ENCODE measurements at regions not wholly inside any gene's neighbourhood (a gene's known extent, or its start where the extent isn't known, plus 50 kb on each side); places are given as distances from the start of the nearest gene placed in this dataset.

DNA sequence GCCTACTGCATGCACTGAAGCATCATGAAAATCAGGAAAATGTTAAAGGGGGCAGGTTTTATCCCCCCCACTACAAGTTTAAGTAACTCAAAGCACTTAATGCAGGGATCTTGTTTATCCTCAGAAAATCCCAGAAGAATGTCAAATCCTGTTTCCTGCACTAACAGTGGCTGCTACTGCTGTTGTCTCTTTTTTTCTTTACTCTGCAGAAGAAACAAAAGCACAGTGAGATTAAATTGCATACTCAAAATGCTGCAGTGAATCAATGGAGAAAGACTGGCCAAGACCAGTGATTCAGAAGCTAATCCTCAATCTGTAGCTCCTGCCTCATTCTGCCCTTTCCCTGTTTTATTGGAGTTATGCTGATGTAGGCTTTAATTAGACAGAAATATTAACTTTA is 332.3 kb upstream of the FIGN start:
- no TSS peak for BruUV-seq (replicated peaks)
- H3K4me1 ChIP-seq, result no peaks in the 10 kb centered on the region
- no peaks in the 10 kb centered on the region for H3K9me3 ChIP-seq
- ChIA-PET CTCF (no interaction called here), POLR2A (no interaction called here)
- Mint-ChIP-seq H3K27ac (ENCODE audit: unreplicated experiment) (no peak overlapping the region), H3K4me1 (ENCODE audit: low read depth, unreplicated experiment) (no peaks in the 10 kb centered on the region), H3K4me3 (ENCODE audit: unreplicated experiment) (no peak overlapping the region), H3K9me3 (ENCODE audit: unreplicated experiment) (no peaks in the 10 kb centered on the region), H3K36me3 (ENCODE audit: insufficient read depth, unreplicated experiment) (peaks cover 6% of the 10 kb centered on the region), H3K27me3 (ENCODE audit: insufficient read depth, unreplicated experiment) (peaks cover 3% of the 10 kb centered on the region)
- H3K4me3 ChIP-seq (ENCODE audit: low read depth, low read length), result no peak overlapping the region
- H3K27me3 ChIP-seq (replicated peaks; ENCODE audit: control insufficient read depth, insufficient read depth, low read length), result no peaks in the 10 kb centered on the region
- TF ChIP-seq, protein P1, sequence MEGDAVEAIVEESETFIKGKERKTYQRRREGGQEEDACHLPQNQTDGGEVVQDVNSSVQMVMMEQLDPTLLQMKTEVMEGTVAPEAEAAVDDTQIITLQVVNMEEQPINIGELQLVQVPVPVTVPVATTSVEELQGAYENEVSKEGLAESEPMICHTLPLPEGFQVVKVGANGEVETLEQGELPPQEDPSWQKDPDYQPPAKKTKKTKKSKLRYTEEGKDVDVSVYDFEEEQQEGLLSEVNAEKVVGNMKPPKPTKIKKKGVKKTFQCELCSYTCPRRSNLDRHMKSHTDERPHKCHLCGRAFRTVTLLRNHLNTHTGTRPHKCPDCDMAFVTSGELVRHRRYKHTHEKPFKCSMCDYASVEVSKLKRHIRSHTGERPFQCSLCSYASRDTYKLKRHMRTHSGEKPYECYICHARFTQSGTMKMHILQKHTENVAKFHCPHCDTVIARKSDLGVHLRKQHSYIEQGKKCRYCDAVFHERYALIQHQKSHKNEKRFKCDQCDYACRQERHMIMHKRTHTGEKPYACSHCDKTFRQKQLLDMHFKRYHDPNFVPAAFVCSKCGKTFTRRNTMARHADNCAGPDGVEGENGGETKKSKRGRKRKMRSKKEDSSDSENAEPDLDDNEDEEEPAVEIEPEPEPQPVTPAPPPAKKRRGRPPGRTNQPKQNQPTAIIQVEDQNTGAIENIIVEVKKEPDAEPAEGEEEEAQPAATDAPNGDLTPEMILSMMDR (IDR thresholded peaks at IDR 0.05; ENCODE audit: insufficient read depth in 1 of 2, low read depth in 1 of 2, low read length in 1 of 2, severe bottlenecking in 1 of 2, unreplicated experiment in 1 of 2), result no peak
- intact Hi-C loops (cut with micrococcal nuclease; ENCODE audit: unreplicated experiment), result loop anchor here (10.0 kb wide), 2 partner anchors 323 to 403 kb away; no protein-coding TSS in a partner anchor
- H3K36me3 ChIP-seq (ENCODE audit: control insufficient read depth, insufficient read depth, low read length), result no peaks in the 10 kb centered on the region
- DNase-seq, result no peak

DNA sequence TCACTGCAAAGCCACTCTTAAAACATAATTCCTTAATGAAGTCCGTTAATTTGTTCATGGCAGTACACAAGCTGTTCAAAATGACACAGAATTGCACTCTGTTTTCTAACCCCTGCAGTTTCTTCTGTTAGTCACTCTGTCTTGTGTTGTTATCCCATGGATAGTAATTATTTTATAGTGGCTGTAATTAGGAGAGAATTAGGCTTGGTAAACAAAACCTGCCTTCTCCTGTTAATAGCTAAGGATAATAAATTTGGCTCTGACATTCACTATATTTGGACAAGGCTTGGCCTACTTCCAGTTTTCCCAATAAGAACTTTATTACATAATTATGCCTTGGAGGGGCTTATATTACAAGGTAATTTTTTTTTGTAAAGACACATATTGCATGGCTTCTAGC is 330.3 kb upstream of the FIGN start:
- no TSS peak for BruUV-seq (replicated peaks)
- no peaks in the 10 kb centered on the region for H3K27me3 ChIP-seq (replicated peaks; ENCODE audit: control insufficient read depth, insufficient read depth, low read length)
- Mint-ChIP-seq H3K27ac (ENCODE audit: unreplicated experiment) (no peak overlapping the region), H3K27me3 (ENCODE audit: insufficient read depth, unreplicated experiment) (peaks cover 3% of the 10 kb centered on the region), H3K4me3 (ENCODE audit: unreplicated experiment) (no peak overlapping the region), H3K36me3 (ENCODE audit: insufficient read depth, unreplicated experiment) (no peaks in the 10 kb centered on the region), H3K4me1 (ENCODE audit: low read depth, unreplicated experiment) (no peaks in the 10 kb centered on the region), H3K9me3 (ENCODE audit: unreplicated experiment) (no peaks in the 10 kb centered on the region)
- H3K36me3 ChIP-seq (ENCODE audit: control insufficient read depth, insufficient read depth, low read length), result no peaks in the 10 kb centered on the region
- no peak overlapping the region for H3K4me3 ChIP-seq (ENCODE audit: low read depth, low read length)
- ChIA-PET POLR2A (no interaction called here), CTCF (no interaction called here)
- H3K4me1 ChIP-seq, result no peaks in the 10 kb centered on the region
- intact Hi-C loops (cut with micrococcal nuclease; ENCODE audit: unreplicated experiment), result loop anchor here (10.0 kb wide), 2 partner anchors 321 to 401 kb away; no protein-coding TSS in a partner anchor
- DNase-seq, result no peak
- TF ChIP-seq, protein P1 (IDR thresholded peaks at IDR 0.05; ENCODE audit: insufficient read depth in 1 of 2, low read depth in 1 of 2, low read length in 1 of 2, severe bottlenecking in 1 of 2, unreplicated experiment in 1 of 2), result no peak
- no peaks in the 10 kb centered on the region for H3K9me3 ChIP-seq

DNA sequence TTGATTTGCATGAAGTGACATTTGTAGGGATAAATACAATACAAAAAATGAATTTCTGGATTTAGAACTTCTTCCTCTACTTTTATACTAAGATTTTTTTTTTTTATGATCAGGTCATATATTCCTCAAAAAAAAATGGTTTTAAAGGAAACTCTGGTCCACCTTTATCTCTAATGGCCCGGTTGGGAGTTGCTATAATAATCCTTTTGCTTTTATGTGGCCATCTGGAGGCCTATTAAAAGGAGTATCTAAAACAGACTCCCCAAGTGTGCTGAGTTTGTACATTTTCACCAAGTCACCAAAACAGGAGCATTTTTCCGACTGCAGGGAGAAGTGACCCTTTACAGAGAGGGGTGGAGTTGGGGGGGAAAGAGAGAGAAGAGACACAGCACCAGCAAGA is 329.2 kb upstream of the FIGN start:
- Histone ChIP-seq H3K4me3 (ENCODE audit: low read depth, low read length) (no peak overlapping the region), H3K9me3 (no peaks in the 10 kb centered on the region), H3K4me1 (no peaks in the 10 kb centered on the region), H3K27me3 (replicated peaks; ENCODE audit: control insufficient read depth, insufficient read depth, low read length) (no peaks in the 10 kb centered on the region), H3K36me3 (ENCODE audit: control insufficient read depth, insufficient read depth, low read length) (no peaks in the 10 kb centered on the region)
- no peaks in the 10 kb centered on the region for H3K36me3 Mint-ChIP-seq (ENCODE audit: insufficient read depth, unreplicated experiment)
- TF ChIP-seq, protein P1 (IDR thresholded peaks at IDR 0.05; ENCODE audit: insufficient read depth in 1 of 2, low read depth in 1 of 2, low read length in 1 of 2, severe bottlenecking in 1 of 2, unreplicated experiment in 1 of 2), result no peak
- no peak for DNase-seq
- H3K4me1 Mint-ChIP-seq (ENCODE audit: low read depth, unreplicated experiment), result no peaks in the 10 kb centered on the region
- intact Hi-C loops (cut with micrococcal nuclease; ENCODE audit: unreplicated experiment), result loop anchor here (10.0 kb wide), 2 partner anchors 320 to 400 kb away; no protein-coding TSS in a partner anchor
- no TSS peak for BruUV-seq (replicated peaks)
- ChIA-PET CTCF (no interaction called here), POLR2A (no interaction called here)
- H3K4me3 Mint-ChIP-seq (ENCODE audit: unreplicated experiment), result no peak overlapping the region
- peaks cover 3% of the 10 kb centered on the region for H3K27me3 Mint-ChIP-seq (ENCODE audit: insufficient read depth, unreplicated experiment)
- no peak overlapping the region for H3K27ac Mint-ChIP-seq (ENCODE audit: unreplicated experiment)
- H3K9me3 Mint-ChIP-seq (ENCODE audit: unreplicated experiment), result no peaks in the 10 kb centered on the region

Measured in Caco-2 (cell line).